H9 (cell line): ENCODE measurements at regions not wholly inside any gene's neighbourhood (a gene's known extent, or its start where the extent isn't known, plus 50 kb on each side); places are given as distances from the start of the nearest gene placed in this dataset.

Experiments used
- DNase-seq: peaks from one replicate; pipeline ENCODE4 v3.0.0-alpha.2; 2017
- H2AFZ ChIP-seq: one replicate; pipeline ENCODE4 v1.6.1; 2013; ENCODE audit warnings: mild to moderate bottlenecking, low read length, control low read depth, moderate library complexity
- H2AK5ac ChIP-seq: 2 replicates; pipeline ENCODE4 v1.6.1; 2013; ENCODE audit warnings: low read length, control low read depth, mixed read lengths; ENCODE audit not compliant: insufficient read length
- H2BK120ac ChIP-seq: one replicate; pipeline ENCODE4 v1.6.1; 2013; ENCODE audit warnings: low read depth, mild to moderate bottlenecking, low read length, control low read depth, inconsistent platforms; ENCODE audit not compliant: poor library complexity, severe bottlenecking
- H2BK12ac ChIP-seq: 2 replicates; pipeline ENCODE4 v1.6.1; 2013; ENCODE audit warnings: low read length, control low read depth, mixed read lengths, low read depth; ENCODE audit not compliant: insufficient read length
- H2BK15ac ChIP-seq: 2 replicates; pipeline ENCODE4 v1.6.1; 2013; ENCODE audit warnings: low read depth, low read length, control low read depth
- H2BK20ac ChIP-seq: one replicate; pipeline ENCODE4 v1.6.1; 2013; ENCODE audit warnings: low read depth, mild to moderate bottlenecking, low read length, control low read depth, inconsistent platforms; ENCODE audit not compliant: poor library complexity, severe bottlenecking
- H2BK5ac ChIP-seq: 2 replicates; pipeline ENCODE4 v1.6.1; 2013; ENCODE audit warnings: low read length, control low read depth, mixed read lengths; ENCODE audit not compliant: insufficient read length
- H3K14ac ChIP-seq: 2 replicates; pipeline ENCODE4 v1.6.1; 2013; ENCODE audit warnings: low read length, control low read depth; ENCODE audit not compliant: insufficient read depth
- H3K18ac ChIP-seq: 2 replicates; pipeline ENCODE4 v1.6.1; 2013; ENCODE audit warnings: low read depth, mild to moderate bottlenecking, mixed read lengths, low read length, control low read depth; ENCODE audit not compliant: insufficient read length
- H3K23ac ChIP-seq: 2 replicates; pipeline ENCODE4 v1.6.1; 2013; ENCODE audit warnings: low read length, control low read depth, mixed read lengths, low read depth; ENCODE audit not compliant: insufficient read length
- H3K23me2 ChIP-seq: 2 replicates; pipeline ENCODE4 v1.6.1; 2013; ENCODE audit warnings: low read depth, mild to moderate bottlenecking, mixed read lengths, low read length, control low read depth; ENCODE audit not compliant: insufficient read length, poor library complexity, severe bottlenecking
- H3K27ac ChIP-seq: 2 replicates; pipeline ENCODE4 v1.5.1; 2013; ENCODE audit warnings: low read length, control low read depth, mixed read lengths, low read depth; ENCODE audit not compliant: insufficient read length
- H3K27me3 ChIP-seq: 2 replicates; pipeline ENCODE4 v1.6.1; 2013; ENCODE audit warnings: low read length, control low read depth, inconsistent platforms; ENCODE audit not compliant: insufficient read depth
- H3K4ac ChIP-seq: 2 replicates; pipeline ENCODE4 v1.6.1; 2013; ENCODE audit warnings: low read depth, mild to moderate bottlenecking, control low read depth, inconsistent platforms, low read length, moderate library complexity
- H3K4me1 ChIP-seq: 2 replicates; pipeline ENCODE4 v1.6.1; 2013; ENCODE audit warnings: low read length, control low read depth, inconsistent platforms; ENCODE audit not compliant: insufficient read depth
- H3K4me2 ChIP-seq: 2 replicates; pipeline ENCODE4 v1.6.1; 2013; ENCODE audit warnings: low read length, control low read depth, mixed read lengths; ENCODE audit not compliant: insufficient read length, insufficient read depth
- H3K56ac ChIP-seq: 2 replicates; pipeline ENCODE4 v1.6.1; 2013; ENCODE audit warnings: low read depth, mild to moderate bottlenecking, mixed read lengths, low read length, control low read depth; ENCODE audit not compliant: insufficient read length
- H3K79me1 ChIP-seq: 2 replicates; pipeline ENCODE4 v1.6.1; 2013; ENCODE audit warnings: low read depth, mild to moderate bottlenecking, moderate library complexity, low read length, control low read depth, inconsistent platforms; ENCODE audit not compliant: insufficient read depth, poor library complexity, severe bottlenecking
- H3K79me2 ChIP-seq: 2 replicates; pipeline ENCODE4 v1.6.1; 2013; ENCODE audit warnings: low read length, control low read depth, inconsistent platforms; ENCODE audit not compliant: insufficient read depth
- H3K9ac ChIP-seq: 2 replicates; pipeline ENCODE4 v1.6.1; 2013; ENCODE audit warnings: low read length, control low read depth, mixed read lengths; ENCODE audit not compliant: insufficient read length; ENCODE audit errors: extremely low read depth
- H3K9me3 ChIP-seq: one replicate; pipeline ENCODE4 v1.6.1; 2013; ENCODE audit warnings: low read depth, low read length, inconsistent platforms; ENCODE audit not compliant: control insufficient read depth
- H3T11ph ChIP-seq: one replicate; pipeline ENCODE4 v1.6.1; 2013; ENCODE audit warnings: mild to moderate bottlenecking, low read length, control low read depth, inconsistent platforms
- H4K20me1 ChIP-seq: one replicate; pipeline ENCODE4 v1.6.1; 2013; ENCODE audit not compliant: control insufficient read depth, insufficient read length, insufficient read depth
- H4K5ac ChIP-seq: 2 replicates; pipeline ENCODE4 v1.6.1; 2013; ENCODE audit warnings: low read depth, mild to moderate bottlenecking, mixed read lengths, low read length, control low read depth; ENCODE audit not compliant: insufficient read length
- H4K8ac ChIP-seq: replicated peaks from 2 replicates; pipeline ENCODE4 v1.6.1; 2013; ENCODE audit warnings: low read length, control low read depth, mixed read lengths, low read depth; ENCODE audit not compliant: insufficient read length
- H4K91ac ChIP-seq: 2 replicates; pipeline ENCODE4 v1.6.1; 2013; ENCODE audit warnings: low read depth, mild to moderate bottlenecking, moderate library complexity, mixed read lengths, low read length, control low read depth; ENCODE audit not compliant: insufficient read length
- H3K27ac Mint-ChIP-seq, 3 experiments: 2 replicates in 2 of 3; 3 replicates in 1 of 3; pipeline ENCODE4 v1.8.0; 2020 to 2021; ENCODE audit warnings: mixed read lengths in 3 of 3, mild to moderate bottlenecking in 1 of 3, moderate library complexity in 1 of 3
- H3K27me3 Mint-ChIP-seq: 2 replicates; pipeline ENCODE4 v1.8.0; 2021; ENCODE audit warnings: low read depth, mild to moderate bottlenecking, moderate library complexity, mixed read lengths
- H3K36me3 Mint-ChIP-seq, 3 experiments: 2 replicates in 2 of 3; 3 replicates in 1 of 3; pipeline ENCODE4 v1.8.0; 2020 to 2021; ENCODE audit warnings: low read depth in 3 of 3, mixed read lengths in 3 of 3; ENCODE audit not compliant: insufficient read depth in 1 of 3
- H3K4me1 Mint-ChIP-seq, 2 experiments: 2 replicates each; pipeline ENCODE4 v1.8.0; 2020; ENCODE audit warnings: mixed read lengths in 2 of 2
- H3K4me3 Mint-ChIP-seq, 2 experiments: 2 replicates in 1 of 2; 3 replicates in 1 of 2; pipeline ENCODE4 v1.8.0; 2020 to 2021; ENCODE audit warnings: mild to moderate bottlenecking in 2 of 2, mixed read lengths in 2 of 2, moderate library complexity in 1 of 2
- H3K9me3 Mint-ChIP-seq, 2 experiments: 2 replicates in 1 of 2; 3 replicates in 1 of 2; pipeline ENCODE4 v1.8.0; 2020; ENCODE audit warnings: mild to moderate bottlenecking in 2 of 2, mixed read lengths in 2 of 2, moderate library complexity in 1 of 2
- WGBS: extraction: QIAGEN DNeasy Blood & Tissue Kit; methylation state at CpG from one replicate; pipeline ENCODE4 v1.1.7; 2013; ENCODE audit warnings: missing lambda C conversion rate, low lambda C conversion rate, mixed read lengths; ENCODE audit not compliant: insufficient read length; ENCODE audit errors: extremely low coverage; 5-methylcytosine and 5-hydroxymethylcytosine counted together
- TF ChIP-seq, protein P1 (sequence below): fragments of 200-600 bp; sonication (generic); conservative IDR thresholded peaks from 3 replicates; pipeline ENCODE4 v1.8.0; 2021; ENCODE audit warnings: antibody characterized with exemption, mild to moderate bottlenecking

DNA sequence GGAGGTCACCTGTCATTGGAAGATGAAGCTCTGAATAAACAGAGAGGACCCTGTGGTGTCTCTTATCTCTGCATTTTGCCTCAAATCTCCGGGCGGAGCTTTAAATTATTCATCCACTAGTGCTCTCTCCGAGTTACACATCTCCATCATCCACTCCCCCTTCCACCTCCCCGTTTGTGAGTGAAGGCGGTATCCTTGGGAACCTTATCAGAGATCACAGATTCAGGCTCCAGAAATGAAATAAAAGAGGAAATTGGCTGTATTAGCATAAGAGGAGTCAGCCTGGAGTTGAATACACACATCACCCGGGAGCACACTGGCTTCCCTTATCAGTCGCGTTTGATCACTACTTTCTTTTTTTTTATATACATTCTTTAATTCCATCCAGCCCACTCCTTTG is 1184.8 kb downstream of the GATA3 start:
- Histone ChIP-seq H4K5ac (no peak overlapping the region), H3K14ac (no peak overlapping the region), H3K18ac (no peak overlapping the region), H2AFZ (no peak overlapping the region), H2BK120ac (no peak overlapping the region), H3K9me3 (no peaks in the 10 kb centered on the region), H3K4ac (no peak overlapping the region), H3K23ac (no peak overlapping the region), H3K27ac (no peak overlapping the region), H3K4me1 (no peaks in the 10 kb centered on the region), H3K9ac (no peak overlapping the region), H3T11ph (no peak overlapping the region), H3K23me2 (no peaks in the 10 kb centered on the region), H3K4me2 (no peak overlapping the region), H3K79me1 (no peaks in the 10 kb centered on the region), H2BK15ac (no peak overlapping the region), H4K20me1 (no peaks in the 10 kb centered on the region), H3K79me2 (no peaks in the 10 kb centered on the region), H4K91ac (no peak overlapping the region), H2BK20ac (no peak overlapping the region), H4K8ac (no peak overlapping the region), H2AK5ac (no peak overlapping the region), H3K56ac (no peak overlapping the region), H2BK12ac (no peak overlapping the region), H3K27me3 (no peaks in the 10 kb centered on the region), H2BK5ac (no peak overlapping the region)
- Mint-ChIP-seq H3K27me3 (no peaks in the 10 kb centered on the region), H3K27ac (no peak overlapping the region), H3K9me3 (no peaks in the 10 kb centered on the region), H3K4me3 (no peak overlapping the region), H3K4me1 (0 out of 4 replicates have a peak, but pooled peaks cover 0 to 4% of the 10 kb centered on the region in 2 experiments), H3K36me3 (no peaks in the 10 kb centered on the region)
- no peak for DNase-seq
- WGBS: no CpG with 5 or more reads among the region's 8 CpGs
- TF ChIP-seq, protein P1, sequence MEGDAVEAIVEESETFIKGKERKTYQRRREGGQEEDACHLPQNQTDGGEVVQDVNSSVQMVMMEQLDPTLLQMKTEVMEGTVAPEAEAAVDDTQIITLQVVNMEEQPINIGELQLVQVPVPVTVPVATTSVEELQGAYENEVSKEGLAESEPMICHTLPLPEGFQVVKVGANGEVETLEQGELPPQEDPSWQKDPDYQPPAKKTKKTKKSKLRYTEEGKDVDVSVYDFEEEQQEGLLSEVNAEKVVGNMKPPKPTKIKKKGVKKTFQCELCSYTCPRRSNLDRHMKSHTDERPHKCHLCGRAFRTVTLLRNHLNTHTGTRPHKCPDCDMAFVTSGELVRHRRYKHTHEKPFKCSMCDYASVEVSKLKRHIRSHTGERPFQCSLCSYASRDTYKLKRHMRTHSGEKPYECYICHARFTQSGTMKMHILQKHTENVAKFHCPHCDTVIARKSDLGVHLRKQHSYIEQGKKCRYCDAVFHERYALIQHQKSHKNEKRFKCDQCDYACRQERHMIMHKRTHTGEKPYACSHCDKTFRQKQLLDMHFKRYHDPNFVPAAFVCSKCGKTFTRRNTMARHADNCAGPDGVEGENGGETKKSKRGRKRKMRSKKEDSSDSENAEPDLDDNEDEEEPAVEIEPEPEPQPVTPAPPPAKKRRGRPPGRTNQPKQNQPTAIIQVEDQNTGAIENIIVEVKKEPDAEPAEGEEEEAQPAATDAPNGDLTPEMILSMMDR: no peak
